ENCODE measurements at regions not wholly inside any gene's neighbourhood (a gene's known extent, or its start where the extent isn't known, plus 50 kb on each side); places are given as distances from the start of the nearest gene placed in this dataset.

- 87% methylated on average over 2 of the region's 2 CpGs for WGBS (ENCODE audit: insufficient coverage)
- H3K27ac ChIP-seq (ENCODE audit: low read length), result no peak overlapping the region
These were observed 71.3 kb downstream of the RPE65 start for GRCh38 chr1:68378296-68379084.

DNA sequence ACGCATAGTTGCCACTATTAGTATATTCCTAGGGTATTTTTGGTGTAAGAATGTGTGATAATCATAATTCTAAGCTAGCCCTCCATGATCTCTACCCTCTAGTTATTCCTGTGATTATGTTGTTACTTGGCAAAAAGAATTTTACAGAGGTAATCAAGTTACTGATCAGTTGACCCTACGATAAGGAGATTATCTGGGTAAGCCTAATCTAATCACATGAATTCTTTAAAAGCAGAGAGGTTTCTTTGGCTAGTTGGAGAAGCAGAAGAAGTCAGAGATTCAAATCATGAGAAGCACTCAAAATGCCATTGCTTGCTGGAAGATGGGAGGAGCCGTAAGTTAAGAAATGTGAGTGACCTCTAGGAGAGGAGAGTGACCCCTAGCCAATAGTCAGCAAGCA lies 72.7 kb downstream of the RPE65 start:
- Histone ChIP-seq H3K4me1 (ENCODE audit: control insufficient read depth, insufficient read depth, low read length) (no peaks in the 10 kb centered on the region), H3K9me3 (replicated peaks; ENCODE audit: control insufficient read depth, low read depth, low read length) (no peaks in the 10 kb centered on the region), H3K27ac (ENCODE audit: low read length) (no peak overlapping the region), H3K36me3 (ENCODE audit: control insufficient read depth, insufficient read depth, low read length) (no peaks in the 10 kb centered on the region), H3K4me3 (ENCODE audit: low read length) (no peak overlapping the region), H3K27me3 (ENCODE audit: control insufficient read depth, insufficient read depth, low read length) (no peaks in the 10 kb centered on the region)
- DNase-seq, result no peak
- no CpG with 5 or more reads among the region's 3 CpGs for WGBS (ENCODE audit: insufficient coverage)

More at GRCh38 chr1:68378296-68379084, 71.3 kb downstream of the RPE65 start:
- Histone ChIP-seq H3K4me3 (ENCODE audit: low read length) (no peak overlapping the region), H3K27me3 (ENCODE audit: control insufficient read depth, insufficient read depth, low read length) (no peaks in the 10 kb centered on the region), H3K9me3 (replicated peaks; ENCODE audit: control insufficient read depth, low read depth, low read length) (no peaks in the 10 kb centered on the region), H3K4me1 (ENCODE audit: control insufficient read depth, insufficient read depth, low read length) (no peaks in the 10 kb centered on the region), H3K36me3 (ENCODE audit: control insufficient read depth, insufficient read depth, low read length) (no peaks in the 10 kb centered on the region)
- no peak for DNase-seq

DNA sequence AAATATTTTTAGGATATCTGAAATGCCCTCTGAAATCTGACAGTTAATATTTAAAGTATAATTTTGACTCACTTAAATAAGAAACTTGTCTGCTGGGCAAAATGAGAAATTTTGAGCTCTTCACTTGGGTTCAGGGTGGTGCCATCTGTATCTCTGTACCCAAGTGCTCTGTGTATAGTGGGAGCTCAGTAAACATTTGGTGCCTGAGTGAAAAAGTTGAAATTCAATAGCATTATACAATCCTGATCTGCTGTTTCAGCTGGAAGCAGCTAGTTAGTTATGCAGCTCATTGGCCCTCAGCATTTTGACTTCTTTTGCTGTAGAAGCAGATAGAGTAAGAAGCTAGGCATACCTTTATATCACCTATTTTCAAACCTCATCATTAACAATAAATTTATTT lies 73.3 kb downstream of the RPE65 start:
- Histone ChIP-seq H3K9me3 (replicated peaks; ENCODE audit: control insufficient read depth, low read depth, low read length) (no peaks in the 10 kb centered on the region), H3K27me3 (ENCODE audit: control insufficient read depth, insufficient read depth, low read length) (no peaks in the 10 kb centered on the region), H3K4me3 (ENCODE audit: low read length) (no peak overlapping the region), H3K36me3 (ENCODE audit: control insufficient read depth, insufficient read depth, low read length) (no peaks in the 10 kb centered on the region), H3K27ac (ENCODE audit: low read length) (no peak overlapping the region), H3K4me1 (ENCODE audit: control insufficient read depth, insufficient read depth, low read length) (no peaks in the 10 kb centered on the region)
- no peak for DNase-seq

DNA sequence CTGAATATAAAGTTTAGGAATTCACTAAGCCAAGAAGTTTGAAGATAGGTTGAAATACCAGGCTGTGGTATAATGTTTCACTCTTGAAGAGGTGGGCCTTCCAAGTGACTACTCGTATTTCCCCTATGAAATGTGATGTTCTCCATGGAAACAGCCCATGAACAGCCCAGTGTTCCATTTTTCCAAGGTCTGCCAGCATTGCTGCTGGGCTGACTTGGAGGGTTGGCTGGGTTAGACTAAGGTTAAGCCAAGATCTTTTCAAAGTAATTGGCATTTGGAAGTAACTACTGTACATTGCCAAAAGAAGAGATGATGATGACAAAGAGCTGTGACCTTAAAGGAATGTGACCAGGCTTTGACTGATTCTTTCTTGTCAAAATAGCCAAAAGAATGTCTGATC lies 73.8 kb downstream of the RPE65 start:
- Histone ChIP-seq H3K27ac (ENCODE audit: low read length) (no peak overlapping the region), H3K9me3 (replicated peaks; ENCODE audit: control insufficient read depth, low read depth, low read length) (no peaks in the 10 kb centered on the region), H3K27me3 (ENCODE audit: control insufficient read depth, insufficient read depth, low read length) (no peaks in the 10 kb centered on the region), H3K36me3 (ENCODE audit: control insufficient read depth, insufficient read depth, low read length) (no peaks in the 10 kb centered on the region), H3K4me3 (ENCODE audit: low read length) (no peak overlapping the region), H3K4me1 (ENCODE audit: control insufficient read depth, insufficient read depth, low read length) (no peaks in the 10 kb centered on the region)
- 0% methylated on average over 1 of the region's 1 CpG for WGBS (ENCODE audit: insufficient coverage)
- no peak for DNase-seq

GRCh38 chr1:68373173-68373572 lies 76.6 kb downstream of the RPE65 start:
- no peaks in the 10 kb centered on the region for H3K9me3 ChIP-seq (replicated peaks; ENCODE audit: control insufficient read depth, low read depth, low read length)
- H3K4me1 ChIP-seq (ENCODE audit: control insufficient read depth, insufficient read depth, low read length), result no peaks in the 10 kb centered on the region
- no peak overlapping the region for H3K4me3 ChIP-seq (ENCODE audit: low read length)
- H3K36me3 ChIP-seq (ENCODE audit: control insufficient read depth, insufficient read depth, low read length), result no peaks in the 10 kb centered on the region
- no peak overlapping the region for H3K27ac ChIP-seq (ENCODE audit: low read length)
- H3K27me3 ChIP-seq (ENCODE audit: control insufficient read depth, insufficient read depth, low read length), result no peaks in the 10 kb centered on the region
- WGBS (ENCODE audit: insufficient coverage), result 97% methylated on average over 17 of the region's 18 CpGs
- DNase-seq, result no peak

- no peak overlapping the region for H3K27ac ChIP-seq (ENCODE audit: low read length)
- no peak overlapping the region for H3K4me3 ChIP-seq (ENCODE audit: low read length)
- H3K9me3 ChIP-seq (replicated peaks; ENCODE audit: control insufficient read depth, low read depth, low read length), result no peaks in the 10 kb centered on the region
- no peaks in the 10 kb centered on the region for H3K4me1 ChIP-seq (ENCODE audit: control insufficient read depth, insufficient read depth, low read length)
- no peaks in the 10 kb centered on the region for H3K27me3 ChIP-seq (ENCODE audit: control insufficient read depth, insufficient read depth, low read length)
- H3K36me3 ChIP-seq (ENCODE audit: control insufficient read depth, insufficient read depth, low read length), result no peaks in the 10 kb centered on the region
- 96% methylated on average over 5 of the region's 6 CpGs for WGBS (ENCODE audit: insufficient coverage)
- no peak for DNase-seq
These were observed 77.3 kb downstream of the RPE65 start for GRCh38 chr1:68372487-68372886.

- Histone ChIP-seq H3K4me1 (ENCODE audit: control insufficient read depth, insufficient read depth, low read length) (no peaks in the 10 kb centered on the region), H3K27me3 (ENCODE audit: control insufficient read depth, insufficient read depth, low read length) (no peaks in the 10 kb centered on the region), H3K4me3 (ENCODE audit: low read length) (no peak overlapping the region), H3K9me3 (replicated peaks; ENCODE audit: control insufficient read depth, low read depth, low read length) (no peaks in the 10 kb centered on the region), H3K27ac (ENCODE audit: low read length) (no peak overlapping the region), H3K36me3 (ENCODE audit: control insufficient read depth, insufficient read depth, low read length) (no peaks in the 10 kb centered on the region)
- no peak for DNase-seq
- WGBS (ENCODE audit: insufficient coverage), result no CpG with 5 or more reads among the region's 1 CpG
These were observed 79.4 kb downstream of the RPE65 start for GRCh38 chr1:68370101-68370915.

DNA sequence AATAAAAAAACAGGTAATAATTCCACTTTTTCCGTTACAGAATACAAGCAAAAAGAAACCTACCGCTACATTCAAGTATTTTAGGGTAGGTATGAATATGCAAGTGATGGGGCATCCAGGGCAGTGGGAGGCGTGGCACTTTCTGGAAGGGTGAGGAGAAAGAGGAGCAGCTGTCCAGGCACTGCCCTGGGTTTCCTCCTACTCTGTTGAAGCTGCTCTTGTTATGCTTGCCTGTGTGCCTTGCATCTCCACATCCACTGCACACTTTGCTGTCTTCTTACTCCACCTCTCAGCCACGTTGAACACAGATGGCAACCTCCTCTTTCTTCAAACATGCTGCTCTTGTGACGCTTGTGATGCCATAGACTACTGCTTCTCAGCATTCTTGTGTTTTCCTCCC lies 83.2 kb downstream of the RPE65 start:
- H3K9me3 ChIP-seq (replicated peaks; ENCODE audit: control insufficient read depth, low read depth, low read length), result no peaks in the 10 kb centered on the region
- no peaks in the 10 kb centered on the region for H3K4me1 ChIP-seq (ENCODE audit: control insufficient read depth, insufficient read depth, low read length)
- H3K36me3 ChIP-seq (ENCODE audit: control insufficient read depth, insufficient read depth, low read length), result no peaks in the 10 kb centered on the region
- no peaks in the 10 kb centered on the region for H3K27me3 ChIP-seq (ENCODE audit: control insufficient read depth, insufficient read depth, low read length)
- DNase-seq, result no peak
- H3K4me3 ChIP-seq (ENCODE audit: low read length), result no peak overlapping the region
- 40% methylated on average over 1 of the region's 5 CpGs for WGBS (ENCODE audit: insufficient coverage)
- no peak overlapping the region for H3K27ac ChIP-seq (ENCODE audit: low read length)

- Histone ChIP-seq H3K36me3 (ENCODE audit: control insufficient read depth, insufficient read depth, low read length) (no peaks in the 10 kb centered on the region), H3K27ac (ENCODE audit: low read length) (no peak overlapping the region), H3K9me3 (replicated peaks; ENCODE audit: control insufficient read depth, low read depth, low read length) (no peaks in the 10 kb centered on the region), H3K4me3 (ENCODE audit: low read length) (no peak overlapping the region), H3K27me3 (ENCODE audit: control insufficient read depth, insufficient read depth, low read length) (no peaks in the 10 kb centered on the region), H3K4me1 (ENCODE audit: control insufficient read depth, insufficient read depth, low read length) (no peaks in the 10 kb centered on the region)
- WGBS (ENCODE audit: insufficient coverage), result no CpG with 5 or more reads among the region's 1 CpG
- DNase-seq, result no peak
These were observed 83.9 kb downstream of the RPE65 start for GRCh38 chr1:68365709-68366382.

GRCh38 chr1:68363339-68363738 lies 86.4 kb downstream of the RPE65 start:
- Histone ChIP-seq H3K36me3 (ENCODE audit: control insufficient read depth, insufficient read depth, low read length) (no peaks in the 10 kb centered on the region), H3K27ac (ENCODE audit: low read length) (no peak overlapping the region), H3K4me3 (ENCODE audit: low read length) (no peak overlapping the region), H3K9me3 (replicated peaks; ENCODE audit: control insufficient read depth, low read depth, low read length) (no peaks in the 10 kb centered on the region), H3K4me1 (ENCODE audit: control insufficient read depth, insufficient read depth, low read length) (no peaks in the 10 kb centered on the region), H3K27me3 (ENCODE audit: control insufficient read depth, insufficient read depth, low read length) (no peaks in the 10 kb centered on the region)
- DNase-seq, result no peak
